22Rv1 (cell line): ENCODE measurements at regions not wholly inside any gene's neighbourhood (a gene's known extent, or its start where the extent isn't known, plus 50 kb on each side); places are given as distances from the start of the nearest gene placed in this dataset.

Source experiments
- CTCF ChIP-seq: fragments of 450-650 bp; IDR thresholded peaks from 2 replicates; pipeline ENCODE4 v1.5.1; 2017; ENCODE audit warnings: mild to moderate bottlenecking
- ZFX ChIP-seq: fragments of 450-650 bp; IDR thresholded peaks from 2 replicates; pipeline ENCODE4 v1.6.1; 2017; ENCODE audit warnings: antibody characterized with exemption, borderline replicate concordance

- TF ChIP-seq CTCF: no peak
- no peak for TF ChIP-seq ZFX
Measured at GRCh38 chr20:11982289-11982954, 64.7 kb downstream of the BTBD3 start.
